HEK293 (cell line): ENCODE measurements at regions not wholly inside any gene's neighbourhood (a gene's known extent, or its start where the extent isn't known, plus 50 kb on each side); places are given as distances from the start of the nearest gene placed in this dataset.

ENCODE experiments used
- PRDM10 ChIP-seq: fragments of 450-650 bp; formaldehyde crosslinking; IDR thresholded peaks from 2 replicates; pipeline ENCODE4 v1.5.1; 2016; ENCODE audit warnings: missing biosample characterization, missing genetic modification characterization
- ZNF513 ChIP-seq: fragments of 450-650 bp; IDR thresholded peaks from 2 replicates; pipeline ENCODE4 v1.5.1; 2018; ENCODE audit warnings: missing biosample characterization, missing genetic modification characterization
- TF ChIP-seq, protein P1 (sequence below): fragments of 450-650 bp; formaldehyde crosslinking; IDR thresholded peaks from 2 replicates; pipeline ENCODE4 v1.5.1; 2017; ENCODE audit warnings: missing biosample characterization, missing genetic modification characterization

GRCh38 chr6:90790696-90791095 lies 203.8 kb upstream of the MAP3K7 start:
- no peak for TF ChIP-seq ZNF513 (tag by site-specific recombination)
- TF ChIP-seq, protein P1, sequence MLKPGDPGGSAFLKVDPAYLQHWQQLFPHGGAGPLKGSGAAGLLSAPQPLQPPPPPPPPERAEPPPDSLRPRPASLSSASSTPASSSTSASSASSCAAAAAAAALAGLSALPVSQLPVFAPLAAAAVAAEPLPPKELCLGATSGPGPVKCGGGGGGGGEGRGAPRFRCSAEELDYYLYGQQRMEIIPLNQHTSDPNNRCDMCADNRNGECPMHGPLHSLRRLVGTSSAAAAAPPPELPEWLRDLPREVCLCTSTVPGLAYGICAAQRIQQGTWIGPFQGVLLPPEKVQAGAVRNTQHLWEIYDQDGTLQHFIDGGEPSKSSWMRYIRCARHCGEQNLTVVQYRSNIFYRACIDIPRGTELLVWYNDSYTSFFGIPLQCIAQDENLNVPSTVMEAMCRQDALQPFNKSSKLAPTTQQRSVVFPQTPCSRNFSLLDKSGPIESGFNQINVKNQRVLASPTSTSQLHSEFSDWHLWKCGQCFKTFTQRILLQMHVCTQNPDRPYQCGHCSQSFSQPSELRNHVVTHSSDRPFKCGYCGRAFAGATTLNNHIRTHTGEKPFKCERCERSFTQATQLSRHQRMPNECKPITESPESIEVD (tag by site-specific recombination), result no peak
- no peak for TF ChIP-seq PRDM10 (tag by site-specific recombination)
